HG03103 (cell line): ENCODE measurements at regions not wholly inside any gene's neighbourhood (a gene's known extent, or its start where the extent isn't known, plus 50 kb on each side); places are given as distances from the start of the nearest gene placed in this dataset.
"Not testable (repeated sequence)": the region's sequence is repeated elsewhere in the genome, so short reads cannot be mapped to it uniquely, and the experiment has no call there.

ENCODE experiments used
- ATAC-seq: cut with Tn5 transposase; IDR thresholded peaks from one replicate; pipeline ENCODE4 v1.9.1; 2021; ENCODE audit warnings: low read depth; ENCODE audit not compliant: unreplicated experiment

GRCh38 chr5:101785090-101785489 is 511.0 kb downstream of the SLCO4C1 start:
- no peak for ATAC-seq

GRCh38 chr5:101783241-101784013 is 512.7 kb downstream of the SLCO4C1 start:
- no peak for ATAC-seq

- ATAC-seq, result no peak
These were observed 513.6 kb downstream of the SLCO4C1 start for GRCh38 chr5:101782352-101783103.

GRCh38 chr5:101751105-101751504 is 545.0 kb downstream of the SLCO4C1 start:
- no peak for ATAC-seq

- not testable (repeated sequence) for ATAC-seq
These were observed 553.1 kb downstream of the SLCO4C1 start for GRCh38 chr5:101743000-101743399.

- ATAC-seq, result no peak
These were observed 567.2 kb downstream of the SLCO4C1 start for GRCh38 chr5:101728933-101729332.

GRCh38 chr5:101721543-101721942 is 574.5 kb downstream of the SLCO4C1 start:
- no peak for ATAC-seq

- ATAC-seq, result no peak
These were observed 576.1 kb downstream of the SLCO4C1 start for GRCh38 chr5:101720033-101720432.

GRCh38 chr5:101717721-101718120 is 578.4 kb downstream of the SLCO4C1 start:
- no peak for ATAC-seq

GRCh38 chr5:101716941-101717340 is 579.1 kb downstream of the SLCO4C1 start:
- ATAC-seq, result no peak

GRCh38 chr5:101715790-101716189 is 580.3 kb downstream of the SLCO4C1 start:
- not testable (repeated sequence) for ATAC-seq

GRCh38 chr5:101689306-101689705 is 606.8 kb downstream of the SLCO4C1 start:
- no peak for ATAC-seq

- ATAC-seq, result no peak
These were observed 607.9 kb downstream of the SLCO4C1 start for GRCh38 chr5:101688156-101688555.

- no peak for ATAC-seq
These were observed 608.6 kb downstream of the SLCO4C1 start for GRCh38 chr5:101687349-101687985.

GRCh38 chr5:101686536-101687157 is 609.4 kb downstream of the SLCO4C1 start:
- ATAC-seq, result no peak

GRCh38 chr5:101679816-101680215 is 616.3 kb downstream of the SLCO4C1 start:
- no peak for ATAC-seq

- ATAC-seq, result peak; percentile 63
These were observed 617.4 kb downstream of the SLCO4C1 start for GRCh38 chr5:101678481-101679193.

GRCh38 chr5:101677961-101678360 is 618.1 kb downstream of the SLCO4C1 start:
- ATAC-seq, result no peak

GRCh38 chr5:101676646-101677045 is 619.4 kb downstream of the SLCO4C1 start:
- no peak for ATAC-seq

- ATAC-seq, result no peak
These were observed 620.4 kb downstream of the SLCO4C1 start for GRCh38 chr5:101675510-101676219.
